ENCODE measurements at regions not wholly inside any gene's neighbourhood (a gene's known extent, or its start where the extent isn't known, plus 50 kb on each side); places are given as distances from the start of the nearest gene placed in this dataset.

DNA sequence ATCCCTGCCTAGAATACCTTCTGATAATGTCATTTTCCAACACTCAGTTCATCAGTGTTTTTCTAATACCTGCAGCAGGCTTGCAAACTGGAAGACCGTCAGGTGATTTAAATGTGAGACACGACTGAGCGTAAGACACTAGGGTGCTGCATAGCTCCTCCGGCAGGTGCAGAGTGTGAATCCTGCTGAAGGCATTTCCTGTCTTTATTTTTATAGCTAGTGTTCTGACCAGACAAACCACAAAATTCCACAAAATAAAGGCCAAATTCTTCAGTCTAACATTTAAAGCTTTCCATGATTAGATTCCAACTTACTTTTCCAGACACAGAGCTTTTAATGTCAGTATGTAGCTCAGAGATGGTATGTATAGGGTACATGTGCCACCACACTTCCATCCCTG lies 70.7 kb downstream of the BBS10 start:
- peak overlapping the region; percentile 12; the same call in 1 of the 2 replicates for H3K27ac Mint-ChIP-seq
- peaks cover 11% of the 10 kb centered on the region; the same call in 1 of the 2 replicates for H3K36me3 Mint-ChIP-seq (ENCODE audit: low read depth)
- no peaks in the 10 kb centered on the region for H3K27me3 Mint-ChIP-seq (ENCODE audit: insufficient read depth)
- H3K4me3 Mint-ChIP-seq = peak overlapping the region; percentile 16; the same call in 1 of the 2 replicates
- TF ChIP-seq, protein P1, sequence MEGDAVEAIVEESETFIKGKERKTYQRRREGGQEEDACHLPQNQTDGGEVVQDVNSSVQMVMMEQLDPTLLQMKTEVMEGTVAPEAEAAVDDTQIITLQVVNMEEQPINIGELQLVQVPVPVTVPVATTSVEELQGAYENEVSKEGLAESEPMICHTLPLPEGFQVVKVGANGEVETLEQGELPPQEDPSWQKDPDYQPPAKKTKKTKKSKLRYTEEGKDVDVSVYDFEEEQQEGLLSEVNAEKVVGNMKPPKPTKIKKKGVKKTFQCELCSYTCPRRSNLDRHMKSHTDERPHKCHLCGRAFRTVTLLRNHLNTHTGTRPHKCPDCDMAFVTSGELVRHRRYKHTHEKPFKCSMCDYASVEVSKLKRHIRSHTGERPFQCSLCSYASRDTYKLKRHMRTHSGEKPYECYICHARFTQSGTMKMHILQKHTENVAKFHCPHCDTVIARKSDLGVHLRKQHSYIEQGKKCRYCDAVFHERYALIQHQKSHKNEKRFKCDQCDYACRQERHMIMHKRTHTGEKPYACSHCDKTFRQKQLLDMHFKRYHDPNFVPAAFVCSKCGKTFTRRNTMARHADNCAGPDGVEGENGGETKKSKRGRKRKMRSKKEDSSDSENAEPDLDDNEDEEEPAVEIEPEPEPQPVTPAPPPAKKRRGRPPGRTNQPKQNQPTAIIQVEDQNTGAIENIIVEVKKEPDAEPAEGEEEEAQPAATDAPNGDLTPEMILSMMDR (IDR thresholded peaks at IDR 0.05) = no peak
- H3K4me1 Mint-ChIP-seq (ENCODE audit: low read depth) = peaks cover 55% of the 10 kb centered on the region
- H3K9me3 Mint-ChIP-seq = no peaks in the 10 kb centered on the region
- DNase-seq = peak; percentile 66

DNA sequence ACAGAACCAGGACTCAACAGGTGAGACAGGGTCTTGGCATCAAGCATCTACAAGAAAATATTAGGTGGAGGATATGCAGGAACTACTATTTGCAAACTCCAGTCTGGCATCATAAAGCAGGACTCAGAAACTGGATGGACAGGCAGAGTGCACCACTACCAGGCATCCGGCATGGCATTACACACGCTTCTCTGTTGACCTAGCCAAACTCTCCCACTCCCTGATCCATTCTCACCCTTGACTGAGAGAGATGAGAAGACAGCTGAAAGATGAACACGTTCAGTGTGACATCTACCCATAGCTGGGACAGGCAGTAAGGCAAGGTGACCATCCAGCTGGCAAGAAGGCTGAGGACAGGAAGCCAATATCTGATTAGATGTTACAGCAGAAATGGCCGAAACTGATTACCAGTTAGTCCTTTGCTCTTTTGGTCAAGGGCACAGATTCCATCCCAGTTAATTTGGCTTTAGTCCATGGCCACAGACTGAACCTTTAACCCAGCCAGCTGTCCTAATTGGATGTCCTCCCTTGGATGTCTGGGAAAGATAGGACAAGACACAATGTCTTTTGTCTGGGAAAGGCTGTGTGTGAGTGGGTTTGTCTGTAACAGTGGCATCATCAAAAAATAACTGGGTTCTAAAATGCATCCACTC lies 71.6 kb downstream of the BBS10 start:
- no peaks in the 10 kb centered on the region for H3K9me3 Mint-ChIP-seq
- no peak for DNase-seq
- H3K4me3 Mint-ChIP-seq = no peak overlapping the region
- no peaks in the 10 kb centered on the region for H3K27me3 Mint-ChIP-seq (ENCODE audit: insufficient read depth)
- peaks cover 55% of the 10 kb centered on the region for H3K4me1 Mint-ChIP-seq (ENCODE audit: low read depth)
- no peak overlapping the region for H3K27ac Mint-ChIP-seq
- peaks cover 5% of the 10 kb centered on the region; the same call in 1 of the 2 replicates for H3K36me3 Mint-ChIP-seq (ENCODE audit: low read depth)
- TF ChIP-seq, protein P1 (IDR thresholded peaks at IDR 0.05) = no peak

DNA sequence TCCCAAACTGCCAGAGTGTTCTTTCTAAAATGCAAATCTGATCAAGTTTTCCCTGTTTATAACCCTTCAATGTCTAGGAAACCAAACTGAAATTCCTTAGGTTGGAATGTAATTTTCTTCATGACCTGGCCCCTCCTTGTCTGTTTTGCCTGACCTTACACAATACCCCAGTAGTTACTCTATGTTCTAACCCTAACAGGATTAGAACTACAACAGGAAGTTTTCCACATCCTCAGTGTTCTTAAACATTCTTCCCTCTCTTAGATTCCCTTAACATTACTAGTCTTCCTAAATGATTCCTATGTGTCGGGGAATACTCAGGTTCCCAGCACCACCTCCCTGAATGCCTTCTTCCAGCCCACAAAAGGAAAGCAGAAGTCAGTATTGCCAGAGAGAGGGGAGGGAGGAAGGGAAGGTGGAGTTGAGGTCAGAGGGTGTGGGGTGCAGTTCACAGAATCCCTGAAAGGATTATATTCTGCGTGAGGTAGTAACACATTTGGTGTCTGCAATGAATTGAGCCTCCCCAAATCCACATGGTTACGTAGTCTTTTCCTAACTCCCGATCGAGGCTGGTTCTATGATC lies 72.6 kb downstream of the BBS10 start:
- no peaks in the 10 kb centered on the region for H3K27me3 Mint-ChIP-seq (ENCODE audit: insufficient read depth)
- H3K27ac Mint-ChIP-seq = peak overlapping the region; percentile 1; the same call in 1 of the 2 replicates
- peaks cover 59% of the 10 kb centered on the region for H3K4me1 Mint-ChIP-seq (ENCODE audit: low read depth)

DNA sequence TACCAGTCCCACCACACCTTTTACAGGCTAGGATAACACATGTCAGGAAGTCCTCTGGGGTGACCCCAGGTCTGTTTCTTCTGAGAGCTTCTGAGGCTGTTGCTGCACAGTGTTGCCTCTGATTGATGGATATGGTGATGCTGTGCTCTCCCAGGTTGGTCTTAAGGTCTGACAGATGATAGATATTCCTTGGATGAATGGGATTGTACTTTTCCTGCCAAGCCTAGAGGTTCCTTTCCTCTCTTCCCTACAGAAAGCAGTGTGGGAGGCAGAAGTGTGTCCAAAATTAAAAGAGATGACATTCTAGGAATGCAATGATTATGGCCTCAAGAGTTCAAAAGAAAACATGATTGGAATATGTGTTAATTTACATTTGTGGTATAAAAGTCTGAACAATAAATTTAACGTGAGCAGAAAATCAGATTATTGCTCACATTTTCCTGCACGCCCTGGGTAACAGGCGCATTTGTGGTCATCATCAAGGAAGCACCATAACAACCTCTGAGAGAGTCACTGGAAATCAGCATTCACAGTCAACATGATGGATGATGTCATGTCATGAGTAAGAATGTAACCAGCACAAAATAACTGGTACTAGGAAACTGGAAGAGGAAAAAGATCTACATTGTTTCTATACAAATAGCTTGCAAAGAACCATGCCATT lies 73.7 kb downstream of the BBS10 start:
- Mint-ChIP-seq H3K27me3 (ENCODE audit: insufficient read depth) (no peaks in the 10 kb centered on the region), H3K27ac (peak overlapping the region; percentile 32; the same call in 1 of the 2 replicates), H3K4me1 (ENCODE audit: low read depth) (peaks cover 69% of the 10 kb centered on the region), H3K4me3 (no peak overlapping the region), H3K9me3 (no peaks in the 10 kb centered on the region), H3K36me3 (ENCODE audit: low read depth) (peaks cover 5% of the 10 kb centered on the region; the same call in 1 of the 2 replicates)
- TF ChIP-seq, protein P1 (IDR thresholded peaks at IDR 0.05) = no peak
- no peak for DNase-seq

More for the DNA sequence above, 72.6 kb downstream of the BBS10 start:
- TF ChIP-seq, protein P1 (IDR thresholded peaks at IDR 0.05) = no peak
- Mint-ChIP-seq H3K9me3 (no peaks in the 10 kb centered on the region), H3K4me3 (peak overlapping the region; percentile 2; the same call in 1 of the 2 replicates), H3K36me3 (ENCODE audit: low read depth) (peaks cover 5% of the 10 kb centered on the region; the same call in 1 of the 2 replicates)
- no peak for DNase-seq

DNA sequence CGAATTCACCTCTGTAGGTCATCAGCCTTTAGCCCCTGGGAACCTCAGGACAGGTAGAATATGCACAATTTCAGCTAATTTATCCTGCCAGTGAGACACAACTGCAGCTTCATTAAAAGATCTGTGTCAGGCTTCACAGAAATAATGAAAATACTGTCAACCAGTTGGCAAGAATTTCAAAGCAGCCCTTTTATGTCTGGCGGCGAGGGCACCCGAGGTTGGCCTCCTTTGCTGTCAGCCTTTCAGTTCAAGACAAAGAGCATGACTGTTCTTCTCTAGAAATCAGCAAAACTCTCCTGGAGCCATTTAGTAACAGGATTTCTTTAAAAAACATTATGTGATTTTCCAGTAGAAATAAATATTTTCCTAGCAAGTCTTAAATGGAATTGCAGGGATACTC lies 75.9 kb downstream of the BBS10 start:
- Mint-ChIP-seq H3K9me3 (no peaks in the 10 kb centered on the region), H3K27ac (no peak overlapping the region), H3K4me3 (no peak overlapping the region), H3K36me3 (ENCODE audit: low read depth) (peaks cover 10% of the 10 kb centered on the region; the same call in 1 of the 2 replicates), H3K4me1 (ENCODE audit: low read depth) (peaks cover 69% of the 10 kb centered on the region), H3K27me3 (ENCODE audit: insufficient read depth) (no peaks in the 10 kb centered on the region)
- TF ChIP-seq, protein P1 (IDR thresholded peaks at IDR 0.05) = no peak
- no peak for DNase-seq

All from HFFc6 (cell line).